ENCODE measurements at regions not wholly inside any gene's neighbourhood (a gene's known extent, or its start where the extent isn't known, plus 50 kb on each side); places are given as distances from the start of the nearest gene placed in this dataset.

DNA sequence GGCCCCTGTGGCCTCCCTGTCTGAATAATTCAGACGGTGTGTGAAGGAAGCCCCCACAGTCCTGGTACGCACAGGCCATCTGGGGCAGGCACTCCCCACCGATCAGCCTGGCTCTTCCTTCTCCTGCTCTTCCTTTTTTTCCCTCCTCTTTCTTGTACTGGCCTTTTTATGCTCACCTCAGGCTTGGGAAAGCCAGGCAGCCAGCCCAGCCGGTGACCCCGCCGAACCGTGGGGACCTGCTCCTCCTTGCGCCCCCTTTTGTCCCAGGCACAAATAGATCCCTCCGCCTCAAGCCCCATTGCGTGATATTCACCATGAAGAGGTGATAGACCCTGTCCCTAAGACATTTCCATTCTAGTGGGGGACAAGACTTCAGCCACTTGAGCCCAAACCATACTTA, 80.2 kb upstream of the BRD7 start:
- TF ChIP-seq CTCF (conservative IDR thresholded peaks at IDR 0.05; ENCODE audit: low read length) (no peak), EZH2phosphoT487 (IDR thresholded peaks at IDR 0.05; ENCODE audit: borderline replicate concordance, low read depth, low read length) (no peak)
